Hepatocyte (in vitro differentiated cells): ENCODE measurements at regions not wholly inside any gene's neighbourhood (a gene's known extent, or its start where the extent isn't known, plus 50 kb on each side); places are given as distances from the start of the nearest gene placed in this dataset.

Source experiments
- CTCF ChIP-seq: fragments of 200-600 bp; sonication (generic); IDR thresholded peaks from 2 replicates; pipeline ENCODE4 v1.5.1; 2016; ENCODE audit warnings: antibody characterized with exemption, mild to moderate bottlenecking; ENCODE audit not compliant: poor library complexity
- EZH2 ChIP-seq: fragments of 200-600 bp; sonication (generic); IDR thresholded peaks from 2 replicates; pipeline ENCODE4 v1.6.1; 2016; ENCODE audit warnings: antibody characterized with exemption, mild to moderate bottlenecking, borderline replicate concordance

- TF ChIP-seq CTCF (no peak), EZH2 (no peak)
Measured at GRCh38 chr4:184329235-184329634, 111.6 kb upstream of the ENPP6 start.
